CD4-positive, alpha-beta T cell treated with Interleukin-6 for 4 hours (primary cell): ENCODE measurements at regions not wholly inside any gene's neighbourhood (a gene's known extent, or its start where the extent isn't known, plus 50 kb on each side); places are given as distances from the start of the nearest gene placed in this dataset.
"Not testable (repeated sequence)": the region's sequence is repeated elsewhere in the genome, so short reads cannot be mapped to it uniquely, and the experiment has no call there.

Experiments used
- DNase-seq: peaks from one replicate; pipeline ENCODE4 v3.0.0-alpha.2; 2020; ENCODE audit warnings: mixed read lengths

- DNase-seq, result no peak
These were observed 655.2 kb upstream of the MAP3K7 start for GRCh38 chr6:91241946-91242613.

- DNase-seq, result no peak
These were observed 654.2 kb upstream of the MAP3K7 start for GRCh38 chr6:91240878-91241603.

- no peak for DNase-seq
These were observed 634.3 kb upstream of the MAP3K7 start for GRCh38 chr6:91221072-91221720.

GRCh38 chr6:91213229-91213901 is 626.5 kb upstream of the MAP3K7 start:
- DNase-seq, result no peak

- DNase-seq, result no peak
These were observed 611.9 kb upstream of the MAP3K7 start for GRCh38 chr6:91198588-91199255.

GRCh38 chr6:91196729-91197128 is 609.9 kb upstream of the MAP3K7 start:
- no peak for DNase-seq

GRCh38 chr6:91193446-91193845 is 606.6 kb upstream of the MAP3K7 start:
- no peak for DNase-seq

- DNase-seq, result not testable (repeated sequence)
These were observed 603.2 kb upstream of the MAP3K7 start for GRCh38 chr6:91190041-91190440.

- no peak for DNase-seq
These were observed 598.2 kb upstream of the MAP3K7 start for GRCh38 chr6:91185072-91185471.

- DNase-seq, result no peak
These were observed 594.5 kb upstream of the MAP3K7 start for GRCh38 chr6:91181416-91181815.

- no peak for DNase-seq
These were observed 586.8 kb upstream of the MAP3K7 start for GRCh38 chr6:91173651-91174050.

- DNase-seq, result no peak
These were observed 586.3 kb upstream of the MAP3K7 start for GRCh38 chr6:91173186-91173585.

- no peak for DNase-seq
These were observed 585.0 kb upstream of the MAP3K7 start for GRCh38 chr6:91171754-91172462.

GRCh38 chr6:91167846-91168245 is 581.0 kb upstream of the MAP3K7 start:
- no peak for DNase-seq

- no peak for DNase-seq
These were observed 579.6 kb upstream of the MAP3K7 start for GRCh38 chr6:91166271-91167046.

GRCh38 chr6:91164105-91164504 is 577.2 kb upstream of the MAP3K7 start:
- no peak for DNase-seq

GRCh38 chr6:91161246-91161645 is 574.4 kb upstream of the MAP3K7 start:
- no peak for DNase-seq

GRCh38 chr6:91155129-91155785 is 568.4 kb upstream of the MAP3K7 start:
- no peak for DNase-seq

- no peak for DNase-seq
These were observed 566.0 kb upstream of the MAP3K7 start for GRCh38 chr6:91152824-91153223.

- no peak for DNase-seq
These were observed 563.3 kb upstream of the MAP3K7 start for GRCh38 chr6:91149956-91150705.
